Peyer's patch (tissue), 4 donors: ENCODE measurements at regions not wholly inside any gene's neighbourhood (a gene's known extent, or its start where the extent isn't known, plus 50 kb on each side); places are given as distances from the start of the nearest gene placed in this dataset.
"Not testable (repeated sequence)": the region's sequence is repeated elsewhere in the genome, so short reads cannot be mapped to it uniquely, and the experiment has no call there.

Source experiments
- POLR2A ChIP-seq, 2 donors: fragments of 450-650 bp; IDR thresholded peaks; one replicate each; pipeline ENCODE4 v1.5.1; 2017; ENCODE audit warnings: antibody characterized with exemption in 2 of 2, mild to moderate bottlenecking in 2 of 2, moderate library complexity in 2 of 2
- TF ChIP-seq, protein P1 (sequence below), 6 experiments: fragments of 450-650 bp in 4 of 6; fragments of 200-600 bp in 2 of 6; sonication (generic) in 1 of 6; IDR thresholded peaks; one replicate each; pipeline ENCODE4 v1.5.1; 2017 to 2019; ENCODE audit warnings: antibody characterized with exemption in 6 of 6, mild to moderate bottlenecking in 3 of 6, moderate library complexity in 1 of 6

GRCh38 chr2:226532976-226533375 is 266.6 kb downstream of the IRS1 start:
- TF ChIP-seq, protein P1, sequence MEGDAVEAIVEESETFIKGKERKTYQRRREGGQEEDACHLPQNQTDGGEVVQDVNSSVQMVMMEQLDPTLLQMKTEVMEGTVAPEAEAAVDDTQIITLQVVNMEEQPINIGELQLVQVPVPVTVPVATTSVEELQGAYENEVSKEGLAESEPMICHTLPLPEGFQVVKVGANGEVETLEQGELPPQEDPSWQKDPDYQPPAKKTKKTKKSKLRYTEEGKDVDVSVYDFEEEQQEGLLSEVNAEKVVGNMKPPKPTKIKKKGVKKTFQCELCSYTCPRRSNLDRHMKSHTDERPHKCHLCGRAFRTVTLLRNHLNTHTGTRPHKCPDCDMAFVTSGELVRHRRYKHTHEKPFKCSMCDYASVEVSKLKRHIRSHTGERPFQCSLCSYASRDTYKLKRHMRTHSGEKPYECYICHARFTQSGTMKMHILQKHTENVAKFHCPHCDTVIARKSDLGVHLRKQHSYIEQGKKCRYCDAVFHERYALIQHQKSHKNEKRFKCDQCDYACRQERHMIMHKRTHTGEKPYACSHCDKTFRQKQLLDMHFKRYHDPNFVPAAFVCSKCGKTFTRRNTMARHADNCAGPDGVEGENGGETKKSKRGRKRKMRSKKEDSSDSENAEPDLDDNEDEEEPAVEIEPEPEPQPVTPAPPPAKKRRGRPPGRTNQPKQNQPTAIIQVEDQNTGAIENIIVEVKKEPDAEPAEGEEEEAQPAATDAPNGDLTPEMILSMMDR (IDR thresholded peaks at IDR 0.05) = not testable (repeated sequence)
- TF ChIP-seq POLR2A (IDR thresholded peaks at IDR 0.05) = not testable (repeated sequence)
